Left forelimb (tissue), 1 donor: ENCODE measurements at regions not wholly inside any gene's neighbourhood (a gene's known extent, or its start where the extent isn't known, plus 50 kb on each side); places are given as distances from the start of the nearest gene placed in this dataset.

Experiments used
- DNase-seq: peaks from one replicate; pipeline ENCODE4 v3.0.0-alpha.2; 2018; ENCODE audit warnings: low spot score

GRCh38 chr15:53305101-53305500 lies 454.4 kb downstream of the WDR72 start:
- DNase-seq, result no peak

- DNase-seq, result no peak
These were observed 461.6 kb downstream of the WDR72 start for GRCh38 chr15:53297828-53298227.

GRCh38 chr15:53296603-53297002 lies 462.9 kb downstream of the WDR72 start:
- DNase-seq, result no peak

GRCh38 chr15:53295574-53295973 lies 463.9 kb downstream of the WDR72 start:
- DNase-seq, result no peak

- no peak for DNase-seq
These were observed 470.9 kb downstream of the WDR72 start for GRCh38 chr15:53288542-53288941.

GRCh38 chr15:53274630-53275029 lies 484.5 kb upstream of the ONECUT1 start:
- no peak for DNase-seq

GRCh38 chr15:53272116-53272515 lies 482.0 kb upstream of the ONECUT1 start:
- no peak for DNase-seq

- DNase-seq, result no peak
These were observed 476.0 kb upstream of the ONECUT1 start for GRCh38 chr15:53266176-53266575.

- DNase-seq, result no peak
These were observed 470.5 kb upstream of the ONECUT1 start for GRCh38 chr15:53260647-53261046.

GRCh38 chr15:53256457-53256856 lies 466.3 kb upstream of the ONECUT1 start:
- DNase-seq, result no peak

- no peak for DNase-seq
These were observed 465.9 kb upstream of the ONECUT1 start for GRCh38 chr15:53256043-53256442.

- DNase-seq, result no peak
These were observed 461.9 kb upstream of the ONECUT1 start for GRCh38 chr15:53251996-53252395.

GRCh38 chr15:53251523-53251922 lies 461.4 kb upstream of the ONECUT1 start:
- no peak for DNase-seq

GRCh38 chr15:53247041-53247708 lies 457.0 kb upstream of the ONECUT1 start:
- DNase-seq, result no peak

GRCh38 chr15:53246404-53246803 lies 456.3 kb upstream of the ONECUT1 start:
- DNase-seq, result no peak

- DNase-seq, result no peak
These were observed 443.7 kb upstream of the ONECUT1 start for GRCh38 chr15:53233801-53234200.

- no peak for DNase-seq
These were observed 440.3 kb upstream of the ONECUT1 start for GRCh38 chr15:53230473-53230872.

GRCh38 chr15:53226559-53226958 lies 436.4 kb upstream of the ONECUT1 start:
- no peak for DNase-seq

- no peak for DNase-seq
These were observed 435.6 kb upstream of the ONECUT1 start for GRCh38 chr15:53225781-53226180.

GRCh38 chr15:53224371-53224770 lies 434.2 kb upstream of the ONECUT1 start:
- no peak for DNase-seq

- no peak for DNase-seq
These were observed 433.7 kb upstream of the ONECUT1 start for GRCh38 chr15:53223815-53224214.

GRCh38 chr15:53218666-53219580 lies 428.8 kb upstream of the ONECUT1 start:
- no peak for DNase-seq

- no peak for DNase-seq
These were observed 425.9 kb upstream of the ONECUT1 start for GRCh38 chr15:53216036-53216435.
